ENCODE measurements at regions not wholly inside any gene's neighbourhood (a gene's known extent, or its start where the extent isn't known, plus 50 kb on each side); places are given as distances from the start of the nearest gene placed in this dataset.

DNA sequence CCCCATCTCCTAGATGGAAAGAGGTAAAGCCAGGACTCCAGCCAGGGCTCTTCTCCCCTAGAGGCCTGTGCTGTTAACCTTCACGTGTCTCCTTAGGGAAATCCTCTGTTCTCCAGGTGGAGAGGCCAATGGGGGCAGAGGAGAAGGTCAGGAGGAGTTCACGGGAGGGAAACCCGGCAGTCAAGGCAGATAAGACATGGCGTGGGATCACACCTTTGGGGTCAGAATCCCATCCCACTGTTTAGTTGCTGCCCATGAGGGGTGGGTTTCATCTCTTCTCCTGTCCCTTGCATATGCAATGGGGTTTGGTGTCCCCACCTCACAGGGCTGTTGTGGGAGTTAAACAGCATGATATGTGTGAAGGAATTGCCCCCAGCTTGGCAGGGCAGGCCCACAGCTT is 469.7 kb downstream of the TBC1D22A start:
- 73% methylated on average over 3 of the region's 4 CpGs for WGBS (ENCODE audit: insufficient coverage)
- Histone ChIP-seq H3K4me1 (ENCODE audit: control insufficient read depth in 1 of 2, extremely low read depth in 1 of 2, insufficient read depth in 2 of 2, low read length in 2 of 2) (no peaks in the 10 kb centered on the region), H3K27me3 (replicated peaks in 1 of 2; ENCODE audit: control insufficient read depth in 2 of 2, extremely low read depth in 1 of 2, insufficient read depth in 2 of 2, low read length in 1 of 2) (peaks cover 0 to 10% of the 10 kb centered on the region in 2 experiments), H3K27ac (ENCODE audit: low read length) (no peak overlapping the region), H3K4me3 (ENCODE audit: control insufficient read depth in 1 of 2, extremely low read depth in 1 of 2, low read length in 1 of 2) (no peak overlapping the region), H3K9me3 (no peaks in the 10 kb centered on the region), H3K36me3 (ENCODE audit: control insufficient read depth in 2 of 2, extremely low read depth in 1 of 2, insufficient read depth in 1 of 2, low read length in 1 of 2) (no peaks in the 10 kb centered on the region)
- ATAC-seq (replicated peaks in 1 of 4) (no peak), DNase-seq (no peak)
- H3K9me3 Mint-ChIP-seq: peaks cover 5 to 6% (median 5%) of the 10 kb centered on the region in 3 donors
- ChIA-PET POLR2A (no interaction called here), CTCF (no interaction called here)
- H3K27me3 Mint-ChIP-seq: peaks cover 2 to 3% of the 10 kb centered on the region in 2 donors
- no peaks in the 10 kb centered on the region for H3K36me3 Mint-ChIP-seq
- H3K4me1 Mint-ChIP-seq: no peaks in the 10 kb centered on the region
- H3K27ac Mint-ChIP-seq: no peak overlapping the region
- H3K4me3 Mint-ChIP-seq: no peak overlapping the region

DNA sequence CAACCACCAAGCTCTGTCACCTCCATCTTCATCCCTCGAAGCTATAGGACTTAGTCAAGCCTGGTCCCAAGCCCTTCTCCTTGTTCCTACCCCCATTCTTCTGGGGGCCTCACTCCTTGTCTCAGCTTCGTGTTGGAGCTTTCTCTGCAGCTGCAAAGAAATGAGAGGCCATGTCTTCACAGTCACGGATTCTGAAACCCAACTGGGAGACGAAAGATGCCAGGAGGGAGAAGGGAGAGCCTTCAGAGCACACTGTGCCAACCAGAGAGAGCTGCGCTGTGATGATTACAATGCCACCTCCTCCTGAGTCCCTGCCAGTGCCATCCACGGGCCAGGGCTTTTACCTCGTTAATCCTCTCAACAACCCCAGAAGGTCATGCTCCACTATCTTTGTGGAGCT is 469.3 kb downstream of the TBC1D22A start:
- Mint-ChIP-seq H3K4me3 (no peak overlapping the region), H3K27ac (no peak overlapping the region), H3K9me3 (peaks cover 5 to 6% (median 5%) of the 10 kb centered on the region in 3 donors), H3K36me3 (no peaks in the 10 kb centered on the region), H3K27me3 (peaks cover 2 to 5% of the 10 kb centered on the region in 2 donors), H3K4me1 (no peaks in the 10 kb centered on the region)
- Histone ChIP-seq H3K4me1 (ENCODE audit: control insufficient read depth in 1 of 2, extremely low read depth in 1 of 2, insufficient read depth in 2 of 2, low read length in 2 of 2) (no peaks in the 10 kb centered on the region), H3K36me3 (ENCODE audit: control insufficient read depth in 2 of 2, extremely low read depth in 1 of 2, insufficient read depth in 1 of 2, low read length in 1 of 2) (no peaks in the 10 kb centered on the region), H3K27ac (ENCODE audit: low read length) (no peak overlapping the region), H3K9me3 (no peaks in the 10 kb centered on the region), H3K4me3 (ENCODE audit: control insufficient read depth in 1 of 2, extremely low read depth in 1 of 2, low read length in 1 of 2) (no peak overlapping the region), H3K27me3 (replicated peaks in 1 of 2; ENCODE audit: control insufficient read depth in 2 of 2, extremely low read depth in 1 of 2, insufficient read depth in 2 of 2, low read length in 1 of 2) (peaks cover 0 to 10% of the 10 kb centered on the region in 2 experiments)
- DNase-seq (no peak), ATAC-seq (replicated peaks in 1 of 4) (no peak)
- 33% methylated on average over 1 of the region's 7 CpGs for WGBS (ENCODE audit: insufficient coverage)
- ChIA-PET POLR2A (no interaction called here), CTCF (no interaction called here)

DNA sequence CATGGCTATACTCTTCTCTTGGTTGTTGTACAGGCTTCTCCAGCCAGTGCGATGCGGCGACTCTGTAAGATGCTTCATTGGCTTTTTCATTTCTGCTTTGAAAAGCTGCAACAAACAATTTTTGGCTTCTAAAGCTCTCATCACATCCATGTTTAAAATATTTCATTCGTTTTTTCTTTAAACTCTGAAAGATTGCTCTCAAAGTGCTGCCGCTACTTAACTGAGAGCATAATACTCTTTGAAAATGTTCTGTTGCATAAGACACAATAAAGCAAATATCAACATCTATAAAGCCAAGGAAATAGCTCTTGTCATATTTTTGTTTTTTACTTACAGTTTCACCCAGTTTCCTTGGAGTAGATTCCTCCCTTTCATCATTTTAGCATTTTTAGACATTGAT is 468.3 kb downstream of the TBC1D22A start:
- peaks cover 5 to 6% (median 5%) of the 10 kb centered on the region in 3 donors for H3K9me3 Mint-ChIP-seq
- no peak overlapping the region for H3K27ac Mint-ChIP-seq
- Histone ChIP-seq H3K4me3 (ENCODE audit: control insufficient read depth in 1 of 2, extremely low read depth in 1 of 2, low read length in 1 of 2) (no peak overlapping the region), H3K27me3 (replicated peaks in 1 of 2; ENCODE audit: control insufficient read depth in 2 of 2, extremely low read depth in 1 of 2, insufficient read depth in 2 of 2, low read length in 1 of 2) (peaks cover 0 to 18% of the 10 kb centered on the region in 2 experiments), H3K4me1 (ENCODE audit: control insufficient read depth in 1 of 2, extremely low read depth in 1 of 2, insufficient read depth in 2 of 2, low read length in 2 of 2) (no peaks in the 10 kb centered on the region), H3K36me3 (ENCODE audit: control insufficient read depth in 2 of 2, extremely low read depth in 1 of 2, insufficient read depth in 1 of 2, low read length in 1 of 2) (no peaks in the 10 kb centered on the region), H3K27ac (ENCODE audit: low read length) (no peak overlapping the region), H3K9me3 (no peaks in the 10 kb centered on the region)
- no peak overlapping the region for H3K4me3 Mint-ChIP-seq
- POLR2A ChIA-PET: no interaction called here
- DNase-seq: no peak
- H3K36me3 Mint-ChIP-seq: no peaks in the 10 kb centered on the region
- H3K4me1 Mint-ChIP-seq: no peaks in the 10 kb centered on the region
- H3K27me3 Mint-ChIP-seq: peaks cover 7% of the 10 kb centered on the region in 2 donors
- WGBS (ENCODE audit: insufficient coverage): 100% methylated on average over 3 of the region's 5 CpGs
- CTCF ChIA-PET: interaction anchor here in 1 of 2 donors (0.6 kb wide), 1 partner anchor 1782 kb away, joined by 4 read pairs; no protein-coding TSS in a partner anchor
- ATAC-seq (replicated peaks in 1 of 4): no peak

DNA sequence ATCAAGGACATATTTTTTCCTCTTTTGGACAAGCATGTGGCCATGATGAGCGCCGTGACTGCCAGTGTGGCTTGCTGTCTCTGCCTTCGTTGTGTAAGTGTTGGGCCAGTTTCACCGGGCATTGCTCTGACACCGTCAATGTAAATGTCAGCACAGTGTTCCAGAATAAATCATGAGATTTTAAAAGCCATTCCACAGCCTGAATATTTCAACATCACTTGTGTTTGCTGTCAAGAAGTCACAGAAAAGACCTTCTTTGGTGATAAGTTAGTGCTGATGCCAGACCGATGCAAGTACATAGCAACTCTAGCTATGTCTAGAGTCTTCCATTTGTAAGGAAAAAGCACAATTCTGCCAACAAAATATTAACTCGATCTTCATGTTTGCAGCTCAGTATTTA is 467.8 kb downstream of the TBC1D22A start:
- Histone ChIP-seq H3K36me3 (ENCODE audit: control insufficient read depth in 2 of 2, extremely low read depth in 1 of 2, insufficient read depth in 1 of 2, low read length in 1 of 2) (no peaks in the 10 kb centered on the region), H3K4me1 (ENCODE audit: control insufficient read depth in 1 of 2, extremely low read depth in 1 of 2, insufficient read depth in 2 of 2, low read length in 2 of 2) (no peaks in the 10 kb centered on the region), H3K27ac (ENCODE audit: low read length) (no peak overlapping the region), H3K9me3 (no peaks in the 10 kb centered on the region), H3K4me3 (ENCODE audit: control insufficient read depth in 1 of 2, extremely low read depth in 1 of 2, low read length in 1 of 2) (no peak overlapping the region), H3K27me3 (replicated peaks in 1 of 2; ENCODE audit: control insufficient read depth in 2 of 2, extremely low read depth in 1 of 2, insufficient read depth in 2 of 2, low read length in 1 of 2) (peaks cover 0 to 18% of the 10 kb centered on the region in 2 experiments)
- POLR2A ChIA-PET: no interaction called here
- no peak overlapping the region for H3K27ac Mint-ChIP-seq
- DNase-seq (no peak), ATAC-seq (replicated peaks in 1 of 4) (no peak)
- H3K4me3 Mint-ChIP-seq: no peak overlapping the region
- CTCF ChIA-PET: interaction anchor here in 1 of 2 donors (0.6 kb wide), 1 partner anchor 1783 kb away, joined by 4 read pairs; no protein-coding TSS in a partner anchor
- no peaks in the 10 kb centered on the region for H3K4me1 Mint-ChIP-seq
- 97% methylated on average over 6 of the region's 7 CpGs for WGBS (ENCODE audit: insufficient coverage)
- H3K27me3 Mint-ChIP-seq: peaks cover 7% of the 10 kb centered on the region in 2 donors
- peaks cover 5 to 6% (median 5%) of the 10 kb centered on the region in 3 donors for H3K9me3 Mint-ChIP-seq
- no peaks in the 10 kb centered on the region for H3K36me3 Mint-ChIP-seq

DNA sequence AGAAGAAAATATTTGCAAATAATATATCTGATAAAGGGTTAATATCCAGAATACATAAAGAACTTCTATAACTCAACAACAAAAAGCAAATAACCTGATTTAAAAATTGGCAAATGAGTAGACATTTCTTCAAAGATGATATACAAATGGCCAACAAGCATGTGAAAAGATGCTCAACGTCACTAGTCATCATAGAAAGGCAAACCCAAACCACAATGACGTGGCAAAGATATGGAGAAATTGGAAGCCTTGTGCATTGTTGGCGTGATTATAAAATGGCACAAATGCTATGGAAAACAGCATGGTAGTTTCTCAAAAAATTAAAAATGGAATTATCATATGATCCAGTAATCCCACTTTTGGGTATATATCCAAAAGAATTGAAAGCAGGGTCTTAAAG is 466.3 kb downstream of the TBC1D22A start:
- no peaks in the 10 kb centered on the region for H3K36me3 ChIP-seq (ENCODE audit: control insufficient read depth in 2 of 2, extremely low read depth in 1 of 2, insufficient read depth in 1 of 2, low read length in 1 of 2)
- ChIA-PET POLR2A (no interaction called here), CTCF (no interaction called here)
- H3K27me3 Mint-ChIP-seq: peaks cover 8 to 10% of the 10 kb centered on the region in 2 donors
- no CpG with 5 or more reads among the region's 3 CpGs for WGBS (ENCODE audit: insufficient coverage)
- H3K9me3 ChIP-seq: no peaks in the 10 kb centered on the region
- no peaks in the 10 kb centered on the region for H3K36me3 Mint-ChIP-seq
- DNase-seq: no peak
- H3K4me1 ChIP-seq (ENCODE audit: control insufficient read depth in 1 of 2, extremely low read depth in 1 of 2, insufficient read depth in 2 of 2, low read length in 2 of 2): no peaks in the 10 kb centered on the region
- peaks cover 0 to 15% of the 10 kb centered on the region in 2 experiments for H3K27me3 ChIP-seq (replicated peaks in 1 of 2; ENCODE audit: control insufficient read depth in 2 of 2, extremely low read depth in 1 of 2, insufficient read depth in 2 of 2, low read length in 1 of 2)
- H3K27ac ChIP-seq (ENCODE audit: low read length): no peak overlapping the region
- peaks cover 5 to 6% (median 5%) of the 10 kb centered on the region in 3 donors for H3K9me3 Mint-ChIP-seq
- H3K4me3 ChIP-seq (ENCODE audit: control insufficient read depth in 1 of 2, extremely low read depth in 1 of 2, low read length in 1 of 2): no peak overlapping the region
- no peak overlapping the region for H3K27ac Mint-ChIP-seq
- ATAC-seq (replicated peaks in 1 of 4): no peak
- no peak overlapping the region for H3K4me3 Mint-ChIP-seq
- H3K4me1 Mint-ChIP-seq: no peaks in the 10 kb centered on the region

DNA sequence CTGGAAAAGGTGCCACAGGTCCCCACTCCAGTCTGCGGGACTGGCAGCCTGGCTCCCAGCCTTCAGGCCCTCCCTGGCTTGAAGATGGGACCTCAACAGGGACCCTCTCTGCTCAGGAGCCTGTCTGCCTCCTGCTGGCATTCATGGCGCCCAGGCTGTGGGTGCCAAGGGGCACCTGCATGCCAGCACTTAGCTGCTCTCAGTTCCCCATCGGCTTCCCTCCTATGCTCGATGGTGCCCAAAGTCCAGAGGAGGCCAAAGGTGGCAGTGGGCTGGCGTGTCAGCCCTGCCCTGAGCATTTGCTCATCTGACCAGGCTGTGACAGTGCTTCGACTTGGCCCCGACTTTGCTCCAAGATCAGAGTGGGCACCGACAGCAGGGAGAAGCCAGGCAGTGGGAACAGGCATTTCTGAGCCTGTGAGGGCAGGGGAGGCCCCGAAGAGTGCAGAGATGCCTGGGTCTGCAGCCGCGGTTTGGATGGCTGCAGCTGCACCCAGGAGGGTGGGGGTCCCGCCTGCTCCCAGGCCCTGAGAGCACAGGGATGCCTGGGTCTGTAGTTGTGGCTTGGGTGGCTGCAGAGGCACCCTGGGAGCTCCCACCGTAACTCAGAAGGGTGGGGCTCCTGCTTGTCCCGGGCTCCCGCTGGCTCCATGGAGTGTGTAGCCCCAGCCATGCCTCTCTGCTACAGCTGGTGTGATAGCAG is 463.6 kb downstream of the TBC1D22A start:
- no peak for ATAC-seq (replicated peaks in 1 of 4)
- Histone ChIP-seq H3K36me3 (ENCODE audit: control insufficient read depth in 2 of 2, extremely low read depth in 1 of 2, insufficient read depth in 1 of 2, low read length in 1 of 2) (no peaks in the 10 kb centered on the region), H3K4me3 (ENCODE audit: control insufficient read depth in 1 of 2, extremely low read depth in 1 of 2, low read length in 1 of 2) (no peak overlapping the region), H3K27me3 (replicated peaks in 1 of 2; ENCODE audit: control insufficient read depth in 2 of 2, extremely low read depth in 1 of 2, insufficient read depth in 2 of 2, low read length in 1 of 2) (peaks cover 0 to 8% of the 10 kb centered on the region in 2 experiments), H3K4me1 (ENCODE audit: control insufficient read depth in 1 of 2, extremely low read depth in 1 of 2, insufficient read depth in 2 of 2, low read length in 2 of 2) (no peaks in the 10 kb centered on the region), H3K9me3 (no peaks in the 10 kb centered on the region), H3K27ac (ENCODE audit: low read length) (no peak overlapping the region)
- peak in 1 of 35 experiments; percentile 18 for DNase-seq
- Mint-ChIP-seq H3K4me3 (no peak overlapping the region), H3K36me3 (no peaks in the 10 kb centered on the region), H3K4me1 (no peaks in the 10 kb centered on the region), H3K9me3 (no peaks in the 10 kb centered on the region), H3K27me3 (peaks cover 8 to 10% of the 10 kb centered on the region in 2 donors), H3K27ac (no peak overlapping the region)
- 88% methylated on average over 15 of the region's 15 CpGs for WGBS (ENCODE audit: insufficient coverage)
- ChIA-PET CTCF (no interaction called here), POLR2A (no interaction called here)

Data from T-cell (primary cell).